Omental fat pad (tissue), 3 donors: ENCODE measurements at regions not wholly inside any gene's neighbourhood (a gene's known extent, or its start where the extent isn't known, plus 50 kb on each side); places are given as distances from the start of the nearest gene placed in this dataset.

Source experiments
- ATAC-seq: fragments of 150-250 bp; one replicate; pipeline ENCODE4 v1.9.1; 2016; ENCODE audit warnings: mild to moderate bottlenecking, moderate library complexity; ENCODE audit not compliant: low FRiP score
- DNase-seq: peaks from one replicate; pipeline ENCODE4 v3.0.0-alpha.2; 2019; ENCODE audit warnings: low spot score
- TF ChIP-seq, protein P1 (sequence below), 3 donors: fragments of 450-650 bp; IDR thresholded peaks; one replicate each; pipeline ENCODE4 v1.5.1; 2016 to 2017; ENCODE audit warnings: antibody characterized with exemption in 3 of 3, mild to moderate bottlenecking in 3 of 3, moderate library complexity in 2 of 3

DNA sequence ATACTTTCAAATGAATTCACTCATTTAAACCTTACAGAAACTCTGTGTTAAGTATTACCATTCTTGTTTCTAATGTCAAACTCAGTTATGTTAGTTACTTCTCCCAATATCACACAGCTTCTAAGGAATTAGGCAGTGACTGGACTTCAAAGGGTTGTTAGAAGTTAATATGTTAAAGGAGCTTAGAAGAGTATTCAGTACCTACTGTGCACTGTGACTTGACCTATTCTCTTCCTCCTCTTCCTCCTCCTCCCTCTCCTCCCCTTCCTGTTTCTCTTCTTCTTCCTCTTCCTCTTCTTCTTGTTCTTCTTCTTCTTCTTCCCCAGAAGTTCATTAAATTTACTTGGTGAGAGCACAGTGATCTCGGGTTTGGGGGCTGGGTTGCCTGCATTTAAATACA lies 325.6 kb upstream of the SLC35B3 start:
- ATAC-seq: no peak
- TF ChIP-seq, protein P1, sequence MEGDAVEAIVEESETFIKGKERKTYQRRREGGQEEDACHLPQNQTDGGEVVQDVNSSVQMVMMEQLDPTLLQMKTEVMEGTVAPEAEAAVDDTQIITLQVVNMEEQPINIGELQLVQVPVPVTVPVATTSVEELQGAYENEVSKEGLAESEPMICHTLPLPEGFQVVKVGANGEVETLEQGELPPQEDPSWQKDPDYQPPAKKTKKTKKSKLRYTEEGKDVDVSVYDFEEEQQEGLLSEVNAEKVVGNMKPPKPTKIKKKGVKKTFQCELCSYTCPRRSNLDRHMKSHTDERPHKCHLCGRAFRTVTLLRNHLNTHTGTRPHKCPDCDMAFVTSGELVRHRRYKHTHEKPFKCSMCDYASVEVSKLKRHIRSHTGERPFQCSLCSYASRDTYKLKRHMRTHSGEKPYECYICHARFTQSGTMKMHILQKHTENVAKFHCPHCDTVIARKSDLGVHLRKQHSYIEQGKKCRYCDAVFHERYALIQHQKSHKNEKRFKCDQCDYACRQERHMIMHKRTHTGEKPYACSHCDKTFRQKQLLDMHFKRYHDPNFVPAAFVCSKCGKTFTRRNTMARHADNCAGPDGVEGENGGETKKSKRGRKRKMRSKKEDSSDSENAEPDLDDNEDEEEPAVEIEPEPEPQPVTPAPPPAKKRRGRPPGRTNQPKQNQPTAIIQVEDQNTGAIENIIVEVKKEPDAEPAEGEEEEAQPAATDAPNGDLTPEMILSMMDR (IDR thresholded peaks at IDR 0.05): no peak
- DNase-seq: no peak

DNA sequence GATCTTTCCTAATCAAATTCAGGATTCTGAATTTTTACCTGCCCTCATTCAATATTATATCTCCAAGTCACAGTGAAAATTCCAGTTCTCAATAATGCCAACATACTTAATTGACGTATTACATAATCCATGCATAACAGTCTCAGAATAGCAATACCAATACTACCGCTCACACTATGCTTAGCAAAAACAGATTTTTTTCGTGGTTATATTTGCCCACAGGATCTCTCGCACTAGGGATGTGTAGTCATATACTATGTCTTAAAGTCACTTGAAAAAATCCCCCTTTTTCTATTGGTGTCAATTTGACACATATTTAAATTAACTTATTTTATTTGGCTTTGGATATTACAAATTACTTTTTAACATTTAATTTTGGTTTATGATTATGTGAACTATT lies 323.1 kb upstream of the SLC35B3 start:
- TF ChIP-seq, protein P1 (IDR thresholded peaks at IDR 0.05): no peak
- DNase-seq: no peak
- no peak for ATAC-seq

DNA sequence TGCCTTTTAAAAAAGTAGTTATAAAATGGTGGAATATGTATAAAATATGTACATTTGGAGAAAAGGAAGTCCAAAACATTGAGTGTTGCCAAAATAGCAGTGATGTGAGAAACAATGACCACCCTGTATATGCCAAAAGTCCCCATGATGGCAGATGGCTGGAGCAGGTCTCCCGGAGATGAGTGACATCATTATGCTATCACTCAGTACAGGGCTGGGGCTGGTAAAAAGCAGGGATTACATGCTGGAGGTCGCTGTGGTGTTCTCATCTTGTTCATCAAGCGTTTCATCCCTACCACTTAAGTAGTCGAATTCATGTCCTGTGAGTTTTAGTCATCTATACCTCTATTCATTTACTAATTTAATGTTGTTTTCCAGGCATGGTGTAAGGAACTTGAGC lies 315.3 kb upstream of the SLC35B3 start:
- TF ChIP-seq, protein P1 (IDR thresholded peaks at IDR 0.05): no peak
- DNase-seq: no peak
- ATAC-seq: no peak

DNA sequence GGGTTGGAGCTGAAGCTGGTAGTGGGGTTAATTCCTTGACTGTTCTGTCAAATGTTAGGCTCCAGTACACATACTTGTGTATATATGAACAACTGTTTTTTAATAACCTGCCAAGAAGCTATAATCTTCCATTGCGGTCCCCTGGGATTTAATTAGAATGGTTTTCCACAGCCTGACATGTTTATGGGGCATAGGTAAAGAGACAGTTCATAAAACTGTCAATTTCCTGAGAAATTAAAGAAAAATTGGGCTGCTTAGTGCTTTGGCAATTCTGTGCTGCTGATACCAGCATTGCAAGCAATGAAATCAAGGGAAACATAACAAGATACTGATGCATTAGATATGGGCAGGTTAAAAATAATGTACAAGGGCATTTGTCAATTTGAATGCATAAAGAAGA lies 314.1 kb upstream of the SLC35B3 start:
- ATAC-seq (no peak), DNase-seq (no peak)
- TF ChIP-seq, protein P1 (IDR thresholded peaks at IDR 0.05): no peak

DNA sequence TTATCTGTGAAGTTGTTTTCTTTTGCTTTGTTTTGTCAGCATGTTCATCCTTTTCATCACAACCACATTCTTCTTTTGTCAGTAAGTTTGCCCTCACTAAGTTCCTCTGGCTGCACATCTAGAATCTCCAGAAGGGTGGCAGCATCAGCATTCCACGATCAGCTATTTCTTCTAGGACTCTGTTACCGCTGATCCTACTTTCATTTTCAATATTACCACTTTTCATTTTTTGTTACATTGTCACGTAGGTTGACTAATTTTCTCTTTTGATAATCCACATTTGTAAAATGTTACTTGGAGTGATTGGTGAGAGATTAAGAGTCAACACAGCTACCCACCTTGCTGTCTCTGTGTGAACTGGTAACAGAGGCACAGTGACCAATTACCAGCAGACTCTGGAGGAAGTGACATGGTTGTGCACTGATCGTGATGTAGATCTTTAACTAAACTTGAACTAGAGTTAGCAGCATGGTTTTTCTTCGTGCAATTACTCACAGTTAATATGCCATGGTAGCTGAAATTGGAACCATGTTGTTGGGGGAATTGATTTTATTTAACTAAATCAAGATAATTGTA lies 307.9 kb upstream of the SLC35B3 start:
- DNase-seq (no peak), ATAC-seq (no peak)
- TF ChIP-seq, protein P1 (IDR thresholded peaks at IDR 0.05): no peak

- ATAC-seq: no peak
- TF ChIP-seq, protein P1 (IDR thresholded peaks at IDR 0.05): no peak
- DNase-seq: no peak
These were observed 304.1 kb upstream of the SLC35B3 start for GRCh38 chr6:8739454-8739853.

GRCh38 chr6:8738951-8739350 lies 303.6 kb upstream of the SLC35B3 start:
- TF ChIP-seq, protein P1 (IDR thresholded peaks at IDR 0.05): no peak
- no peak for DNase-seq
- no peak for ATAC-seq
